Right lobe of liver (tissue), 4 donors: ENCODE measurements at regions not wholly inside any gene's neighbourhood (a gene's known extent, or its start where the extent isn't known, plus 50 kb on each side); places are given as distances from the start of the nearest gene placed in this dataset.

Experiments
- POLR2A ChIP-seq: fragments of 450-650 bp; IDR thresholded peaks from one replicate; pipeline ENCODE4 v1.6.1; 2017; ENCODE audit warnings: antibody characterized with exemption, mild to moderate bottlenecking
- TF ChIP-seq, protein P1 (sequence below), 4 donors: fragments of 200-600 bp in 3 of 4; fragments of 450-650 bp in 1 of 4; IDR thresholded peaks; one replicate each; pipeline versions ENCODE4 v1.5.1 to v1.8.0; 2016 to 2022; ENCODE audit warnings: antibody characterized with exemption in 4 of 4, mild to moderate bottlenecking in 2 of 4
- donor health status: DM: no; HTN: no; CAD: no.
- donor health status: DM: no; HTN: no; CAD: no.
- donor health status: DM: no; HTN: yes; CAD: no.

DNA sequence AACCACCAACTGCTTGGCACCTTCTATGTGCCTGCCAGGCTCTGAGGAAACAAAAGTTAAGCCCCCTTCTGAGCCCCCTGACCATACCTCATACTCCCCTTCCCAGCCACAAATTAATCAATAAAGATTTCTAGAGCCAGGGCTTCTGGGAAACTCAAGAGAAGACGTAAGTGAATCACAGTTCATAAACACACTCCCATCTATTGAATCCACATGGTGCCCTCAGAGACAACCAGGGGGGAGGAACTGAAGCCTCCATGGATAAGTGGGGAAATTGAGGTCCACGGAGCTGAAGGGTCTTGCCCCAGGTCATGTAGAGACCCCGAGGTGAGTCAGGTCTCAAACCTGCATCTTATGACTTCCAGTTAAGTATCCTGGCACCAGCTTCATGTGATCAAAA lies 150.6 kb downstream of the MN1 start:
- TF ChIP-seq, protein P1, sequence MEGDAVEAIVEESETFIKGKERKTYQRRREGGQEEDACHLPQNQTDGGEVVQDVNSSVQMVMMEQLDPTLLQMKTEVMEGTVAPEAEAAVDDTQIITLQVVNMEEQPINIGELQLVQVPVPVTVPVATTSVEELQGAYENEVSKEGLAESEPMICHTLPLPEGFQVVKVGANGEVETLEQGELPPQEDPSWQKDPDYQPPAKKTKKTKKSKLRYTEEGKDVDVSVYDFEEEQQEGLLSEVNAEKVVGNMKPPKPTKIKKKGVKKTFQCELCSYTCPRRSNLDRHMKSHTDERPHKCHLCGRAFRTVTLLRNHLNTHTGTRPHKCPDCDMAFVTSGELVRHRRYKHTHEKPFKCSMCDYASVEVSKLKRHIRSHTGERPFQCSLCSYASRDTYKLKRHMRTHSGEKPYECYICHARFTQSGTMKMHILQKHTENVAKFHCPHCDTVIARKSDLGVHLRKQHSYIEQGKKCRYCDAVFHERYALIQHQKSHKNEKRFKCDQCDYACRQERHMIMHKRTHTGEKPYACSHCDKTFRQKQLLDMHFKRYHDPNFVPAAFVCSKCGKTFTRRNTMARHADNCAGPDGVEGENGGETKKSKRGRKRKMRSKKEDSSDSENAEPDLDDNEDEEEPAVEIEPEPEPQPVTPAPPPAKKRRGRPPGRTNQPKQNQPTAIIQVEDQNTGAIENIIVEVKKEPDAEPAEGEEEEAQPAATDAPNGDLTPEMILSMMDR (IDR thresholded peaks at IDR 0.05) = no peak
- no peak for TF ChIP-seq POLR2A
